Activated T-helper 1 cell treated with anti-CD3 and anti-CD28 coated beads, Interleukin-2, amount 50 U/mL, for 16 hours (primary cell): ENCODE measurements at regions not wholly inside any gene's neighbourhood (a gene's known extent, or its start where the extent isn't known, plus 50 kb on each side); places are given as distances from the start of the nearest gene placed in this dataset.

Source experiments
- DNase-seq, 2 donors: peaks; one replicate each; pipeline ENCODE4 v3.0.0-alpha.2; 2020; ENCODE audit warnings: low read depth in 1 of 2, low spot score in 1 of 2

DNA sequence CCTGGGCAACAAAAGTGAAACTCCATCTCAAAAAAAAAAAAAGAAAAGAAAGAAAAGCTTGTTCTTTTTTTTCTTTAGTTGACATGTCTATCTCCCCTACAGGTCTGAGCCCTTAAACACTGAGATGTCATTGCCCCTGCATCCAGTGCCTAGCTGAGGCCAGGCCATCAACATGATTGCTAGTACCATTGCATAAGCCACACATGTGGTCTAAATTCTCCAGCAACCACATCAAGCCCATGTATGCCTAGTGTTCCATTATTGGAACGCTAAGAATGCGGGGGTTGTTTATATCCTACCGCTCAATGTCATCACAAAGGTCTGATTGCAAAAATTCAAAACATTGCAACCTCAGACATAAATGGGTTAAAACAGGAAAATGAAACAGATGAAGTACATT lies 62.7 kb downstream of the NPTX2 start:
- no peak for DNase-seq

DNA sequence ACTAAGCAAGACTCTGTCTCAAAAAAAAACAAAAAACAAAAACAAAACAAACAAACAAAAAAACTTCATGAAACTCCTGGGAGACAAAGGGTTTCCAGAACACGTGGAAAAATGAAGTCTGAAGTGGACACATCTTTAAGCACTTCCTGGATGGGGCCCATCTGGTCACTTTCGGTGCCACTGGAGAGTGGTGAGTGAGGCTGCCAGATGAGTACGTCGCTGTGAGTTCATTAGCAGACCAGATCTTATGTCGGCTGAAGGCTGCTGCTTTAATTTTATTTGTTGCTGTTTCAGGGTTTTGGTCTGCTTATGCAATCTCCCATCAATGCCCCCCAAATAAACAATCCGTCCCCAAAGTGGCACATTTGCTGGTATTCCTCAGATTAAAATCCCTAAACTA lies 64.4 kb downstream of the NPTX2 start:
- DNase-seq: no peak

- DNase-seq: no peak
Observed at GRCh38 chr7:98681951-98682350, 64.9 kb downstream of the NPTX2 start.

DNA sequence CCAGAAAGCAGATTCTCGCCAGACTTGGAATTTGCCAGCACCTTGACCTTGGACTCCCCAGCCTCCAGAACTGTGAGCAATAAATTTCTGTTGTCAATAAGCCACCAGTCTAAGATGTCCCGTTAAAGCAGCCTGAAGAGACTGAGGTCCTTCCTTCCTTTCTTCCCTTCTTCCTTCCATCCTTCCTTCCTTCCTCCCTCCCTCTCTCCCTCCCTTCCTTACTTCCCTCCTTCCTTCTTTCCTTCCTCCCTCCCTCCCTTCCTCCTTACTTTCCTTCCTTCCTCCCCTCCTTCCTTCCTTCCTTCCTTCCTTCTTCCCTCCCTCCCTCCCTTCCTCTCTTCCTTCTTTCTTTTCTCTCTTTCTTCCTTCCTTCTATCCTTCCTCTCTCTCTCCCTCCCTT lies 66.4 kb downstream of the NPTX2 start:
- no peak for DNase-seq

GRCh38 chr7:98685541-98685940 lies 68.5 kb downstream of the NPTX2 start:
- no peak for DNase-seq

- DNase-seq: no peak
Observed at GRCh38 chr7:98686466-98687080, 69.5 kb downstream of the NPTX2 start.

GRCh38 chr7:98687111-98687751 lies 70.1 kb downstream of the NPTX2 start:
- no peak for DNase-seq

DNA sequence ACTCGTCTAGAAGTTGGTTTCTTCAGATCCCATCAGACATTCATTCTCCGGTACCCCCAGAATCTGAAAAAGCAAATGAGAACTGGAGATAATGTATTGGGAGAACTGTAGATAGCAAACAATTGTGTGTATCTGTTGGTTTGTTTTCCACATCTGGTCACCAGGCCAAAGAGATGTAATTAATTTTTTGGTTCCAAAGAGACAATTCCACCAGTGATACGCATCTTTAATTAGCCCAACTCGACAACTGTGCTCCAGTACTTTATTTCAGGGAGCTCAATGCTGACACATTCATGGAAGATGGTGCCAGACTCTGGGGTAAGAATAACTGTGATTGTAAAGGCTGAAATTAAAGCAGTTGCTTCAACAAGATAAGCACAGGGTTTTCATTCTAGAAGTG lies 74.5 kb downstream of the NPTX2 start:
- no peak for DNase-seq

- DNase-seq: no peak
Observed at GRCh38 chr7:98697083-98697482, 80.0 kb downstream of the NPTX2 start.

DNA sequence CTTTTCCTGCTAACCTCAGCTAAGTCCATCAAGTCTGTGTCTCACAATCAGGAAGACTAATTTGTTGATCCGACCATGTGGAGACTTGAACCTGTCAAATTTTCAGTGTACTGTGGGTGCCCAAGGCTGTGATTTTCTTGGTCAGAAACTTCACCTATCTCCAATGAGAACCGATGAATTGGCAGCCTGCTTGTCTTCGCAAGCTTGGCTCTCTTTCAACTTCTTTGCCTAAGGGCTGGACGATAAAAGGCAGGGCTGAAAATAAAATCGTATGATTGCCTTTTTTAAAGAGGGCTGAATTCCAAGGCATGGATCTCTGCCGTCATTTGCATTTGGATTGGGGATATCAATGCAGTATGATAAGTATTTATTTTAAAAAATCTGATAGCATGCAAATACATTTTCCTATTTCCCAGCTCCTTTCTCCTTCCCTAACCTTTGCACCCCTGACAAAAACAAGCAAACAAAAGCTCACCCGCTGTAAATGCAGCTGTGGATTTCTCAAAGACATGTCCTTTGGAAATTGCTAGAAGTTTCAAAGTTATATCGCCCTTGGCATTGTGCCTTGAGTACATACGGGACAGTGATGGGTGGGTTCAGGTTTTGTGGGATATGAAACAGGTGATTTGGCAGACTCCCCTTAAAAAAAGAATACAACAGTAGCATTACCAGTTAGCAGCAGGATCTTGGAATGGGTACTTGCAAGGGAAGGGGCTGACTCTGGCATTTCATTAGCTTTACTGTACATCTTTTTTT lies 80.6 kb downstream of the NPTX2 start:
- no peak for DNase-seq

GRCh38 chr7:98698976-98699375 lies 81.9 kb downstream of the NPTX2 start:
- DNase-seq: no peak

DNA sequence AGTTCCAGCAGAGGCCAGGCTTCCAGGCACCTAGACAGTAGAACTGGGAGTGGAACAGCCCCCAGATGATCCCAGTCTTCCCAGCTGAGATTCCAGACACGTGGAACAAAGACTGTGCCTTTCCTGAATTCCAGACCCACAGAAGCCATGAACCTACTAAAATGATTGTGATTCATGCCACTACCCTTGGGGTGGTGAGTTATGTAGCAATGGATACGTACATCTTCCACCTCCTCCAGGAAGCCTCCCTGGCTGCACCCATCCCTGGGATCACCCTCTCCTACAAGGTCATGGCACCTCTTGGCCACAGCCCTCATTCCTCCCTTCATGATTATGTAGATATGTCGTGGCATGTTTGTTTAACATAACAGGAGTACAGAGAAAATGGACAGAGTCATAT lies 83.4 kb downstream of the NPTX2 start:
- DNase-seq: no peak

DNA sequence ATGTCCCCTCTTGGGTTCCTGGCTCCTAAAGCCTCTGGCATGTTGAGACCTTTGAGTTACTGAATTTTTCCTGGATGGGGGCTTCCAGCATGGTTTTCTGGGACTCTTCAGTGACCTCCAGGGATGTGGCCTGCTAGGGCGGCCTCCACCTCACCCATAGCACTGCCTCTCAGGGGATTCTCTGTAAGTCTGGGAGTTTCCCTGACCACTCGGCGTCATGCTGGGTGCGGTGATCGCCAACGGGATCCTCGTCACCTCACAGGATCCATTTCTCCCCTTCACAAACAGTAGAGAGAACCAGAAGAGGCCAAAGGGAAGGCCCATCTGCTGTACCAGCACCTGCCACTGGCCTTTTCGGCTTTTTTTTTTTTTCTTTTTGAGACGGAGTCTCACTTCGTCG lies 84.3 kb downstream of the NPTX2 start:
- no peak for DNase-seq

DNA sequence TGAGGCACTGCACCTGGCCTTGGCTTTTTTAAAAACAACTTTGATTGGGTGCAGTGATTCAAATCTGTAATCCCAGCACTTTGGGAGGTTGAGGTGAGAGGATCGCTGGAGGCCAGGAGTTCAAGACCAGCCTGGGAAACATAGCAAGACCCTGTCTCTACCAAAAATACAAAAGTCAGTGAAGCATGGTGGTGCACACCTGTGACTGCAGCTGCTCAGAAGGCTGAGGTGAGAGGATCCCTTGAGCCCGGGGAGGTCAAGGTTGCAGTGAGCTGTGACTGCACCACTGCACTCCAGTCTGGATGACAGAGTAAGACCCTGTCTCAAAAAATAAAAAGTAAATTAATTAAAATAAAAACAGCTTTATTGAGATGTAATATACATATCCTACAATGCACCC lies 84.9 kb downstream of the NPTX2 start:
- no peak for DNase-seq

DNA sequence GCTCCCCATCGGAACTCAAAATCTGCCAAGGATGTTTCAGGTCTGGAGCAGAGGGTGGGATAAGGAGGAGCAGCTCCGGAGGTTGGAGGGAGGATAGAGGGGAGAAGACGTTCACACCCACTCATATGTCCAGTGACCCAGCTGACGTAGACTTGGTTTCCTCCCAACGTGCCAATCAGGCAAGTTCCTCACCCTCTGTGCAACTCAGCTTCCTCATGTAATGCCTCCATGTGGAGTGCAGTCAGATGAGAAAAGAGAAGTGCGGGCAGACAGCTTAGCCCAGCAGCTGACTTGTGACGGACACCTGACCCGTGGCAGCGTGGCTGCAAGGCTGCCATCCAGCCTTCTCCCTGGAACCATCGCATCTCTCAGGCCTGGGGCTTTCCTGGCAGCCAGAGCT lies 86.8 kb downstream of the NPTX2 start:
- no peak for DNase-seq

- no peak for DNase-seq
Observed at GRCh38 chr7:98705626-98706025, 88.5 kb downstream of the NPTX2 start.

DNA sequence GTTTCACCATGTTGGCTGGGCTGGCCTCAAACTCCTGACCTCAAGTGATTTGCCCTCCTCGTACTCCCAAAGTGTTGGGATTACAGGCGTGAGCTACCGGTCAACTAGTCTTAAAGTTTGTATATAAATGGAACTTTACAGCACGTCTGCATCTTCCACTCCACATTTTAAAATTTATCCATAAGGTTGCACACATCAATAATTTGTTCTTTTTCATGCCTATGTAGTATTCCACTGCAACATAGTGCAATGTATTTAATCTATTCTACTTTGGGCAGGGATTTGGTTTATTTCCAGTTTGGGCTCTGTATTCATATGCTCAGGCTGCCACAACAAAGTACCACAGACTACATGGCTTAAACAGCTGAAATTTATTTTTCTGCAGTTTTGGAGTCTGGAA lies 90.0 kb downstream of the NPTX2 start:
- no peak for DNase-seq

DNA sequence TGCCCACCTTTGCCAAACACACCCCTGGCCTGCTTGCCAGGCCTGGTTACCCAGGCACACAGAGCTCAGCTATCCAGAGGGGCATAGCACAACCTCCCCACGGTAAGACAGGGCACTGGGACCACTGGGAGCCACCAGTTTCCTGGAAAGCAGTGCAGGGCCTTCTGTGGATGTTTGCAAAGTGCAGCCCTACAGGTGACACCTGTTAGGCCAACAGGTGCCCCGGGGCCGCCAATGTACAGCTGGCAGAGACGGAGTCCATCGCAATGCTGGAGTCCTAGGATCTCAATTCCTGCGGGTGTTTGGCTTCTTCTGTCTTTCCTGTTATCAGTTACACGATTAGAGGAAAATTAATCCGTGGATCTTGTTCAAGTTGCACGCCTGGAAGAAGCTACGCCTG lies 94.9 kb downstream of the NPTX2 start:
- no peak for DNase-seq

DNA sequence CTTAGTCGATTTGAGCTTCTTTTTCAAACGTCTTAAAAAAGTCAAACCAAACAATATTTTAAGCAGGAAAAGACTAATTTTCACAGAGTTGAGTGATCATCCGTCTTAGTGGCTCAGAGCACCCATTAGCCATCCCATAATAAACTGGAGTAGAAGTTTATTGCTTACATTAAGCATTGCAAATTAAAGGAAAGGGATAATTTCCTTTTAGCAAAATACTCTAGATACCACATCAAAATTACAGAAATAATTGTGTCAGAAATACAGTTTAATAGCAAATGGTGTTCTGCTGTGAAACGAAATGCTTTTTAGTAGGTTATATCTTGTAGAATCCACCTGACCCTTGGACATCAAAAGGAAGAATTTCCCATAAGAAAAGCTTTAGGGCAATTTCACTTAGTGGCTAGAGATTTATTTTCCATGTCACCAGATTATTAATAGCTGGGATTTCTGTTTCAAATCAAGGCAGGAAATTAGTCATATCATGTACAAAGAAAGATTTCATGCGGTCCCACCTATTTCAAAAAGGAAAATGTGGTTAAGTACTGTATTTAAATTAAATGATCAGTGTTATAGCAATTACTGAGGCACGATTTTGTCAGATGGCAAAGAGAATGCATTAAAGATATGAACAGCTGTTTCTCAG lies 96.2 kb downstream of the NPTX2 start:
- DNase-seq: no peak

GRCh38 chr7:98719396-98719795 lies 102.3 kb downstream of the NPTX2 start:
- no peak for DNase-seq

- DNase-seq: no peak
Observed at GRCh38 chr7:98722402-98722801, 105.3 kb downstream of the NPTX2 start.

- DNase-seq: no peak
Observed at GRCh38 chr7:98724591-98724990, 107.5 kb downstream of the NPTX2 start.
